ENCODE measurements at regions not wholly inside any gene's neighbourhood (a gene's known extent, or its start where the extent isn't known, plus 50 kb on each side); places are given as distances from the start of the nearest gene placed in this dataset.
"Not testable (repeated sequence)": the region's sequence is repeated elsewhere in the genome, so short reads cannot be mapped to it uniquely, and the experiment has no call there.

- not testable (repeated sequence) for H3K9ac ChIP-seq (ENCODE audit: low read depth, low read length)
- 96% methylated on average over 3 of the region's 4 CpGs for WGBS
- peaks cover 28% of the 10 kb centered on the region for H3K9me3 ChIP-seq (ENCODE audit: insufficient read depth, low read depth, low read length)
Measured at GRCh38 chr6:4471515-4471914, 304.7 kb upstream of the CDYL start.

GRCh38 chr6:4470698-4471210 lies 305.4 kb upstream of the CDYL start:
- Histone ChIP-seq H3K36me3 (ENCODE audit: insufficient read depth, low read length) (no peaks in the 10 kb centered on the region), H3K4me1 (ENCODE audit: insufficient read depth, low read length) (no peaks in the 10 kb centered on the region), H3K9me3 (ENCODE audit: insufficient read depth, low read depth, low read length) (peaks cover 28% of the 10 kb centered on the region), H3K27ac (ENCODE audit: low read depth, low read length) (no peak overlapping the region), H3K9ac (ENCODE audit: low read depth, low read length) (no peak overlapping the region), H3K4me3 (ENCODE audit: low read length) (no peak overlapping the region), H3K27me3 (ENCODE audit: insufficient read depth, low read length) (no peaks in the 10 kb centered on the region)
- 75% methylated on average over 7 of the region's 7 CpGs for WGBS

More at GRCh38 chr6:4471515-4471914, 304.7 kb upstream of the CDYL start:
- H3K36me3 ChIP-seq (ENCODE audit: insufficient read depth, low read length); H3K4me3 ChIP-seq (ENCODE audit: low read length); H3K27ac ChIP-seq (ENCODE audit: low read depth, low read length); H3K4me1 ChIP-seq (ENCODE audit: insufficient read depth, low read length); H3K27me3 ChIP-seq (ENCODE audit: insufficient read depth, low read length): not testable (repeated sequence)

GRCh38 chr6:4466769-4467480 lies 309.3 kb upstream of the CDYL start:
- Histone ChIP-seq H3K4me1 (ENCODE audit: insufficient read depth, low read length) (no peaks in the 10 kb centered on the region), H3K27ac (ENCODE audit: low read depth, low read length) (no peak overlapping the region), H3K9ac (ENCODE audit: low read depth, low read length) (no peak overlapping the region), H3K9me3 (ENCODE audit: insufficient read depth, low read depth, low read length) (peaks cover 18% of the 10 kb centered on the region), H3K4me3 (ENCODE audit: low read length) (no peak overlapping the region), H3K36me3 (ENCODE audit: insufficient read depth, low read length) (no peaks in the 10 kb centered on the region), H3K27me3 (ENCODE audit: insufficient read depth, low read length) (no peaks in the 10 kb centered on the region)
- 83% methylated on average over 9 of the region's 9 CpGs for WGBS

- Histone ChIP-seq H3K9ac (ENCODE audit: low read depth, low read length) (no peak overlapping the region), H3K9me3 (ENCODE audit: insufficient read depth, low read depth, low read length) (peaks cover 11% of the 10 kb centered on the region), H3K27ac (ENCODE audit: low read depth, low read length) (no peak overlapping the region), H3K4me1 (ENCODE audit: insufficient read depth, low read length) (no peaks in the 10 kb centered on the region), H3K4me3 (ENCODE audit: low read length) (no peak overlapping the region), H3K27me3 (ENCODE audit: insufficient read depth, low read length) (no peaks in the 10 kb centered on the region), H3K36me3 (ENCODE audit: insufficient read depth, low read length) (no peaks in the 10 kb centered on the region)
- WGBS: 95% methylated on average over 7 of the region's 7 CpGs
Measured at GRCh38 chr6:4466261-4466660, 309.9 kb upstream of the CDYL start.

- Histone ChIP-seq H3K36me3 (ENCODE audit: insufficient read depth, low read length) (no peaks in the 10 kb centered on the region), H3K4me3 (ENCODE audit: low read length) (no peak overlapping the region), H3K9me3 (ENCODE audit: insufficient read depth, low read depth, low read length) (no peaks in the 10 kb centered on the region), H3K27ac (ENCODE audit: low read depth, low read length) (no peak overlapping the region), H3K4me1 (ENCODE audit: insufficient read depth, low read length) (no peaks in the 10 kb centered on the region), H3K27me3 (ENCODE audit: insufficient read depth, low read length) (no peaks in the 10 kb centered on the region), H3K9ac (ENCODE audit: low read depth, low read length) (no peak overlapping the region)
- WGBS: 98% methylated on average over 2 of the region's 2 CpGs
Measured at GRCh38 chr6:4464638-4465037, 311.6 kb upstream of the CDYL start.

GRCh38 chr6:4463236-4463635 lies 313.0 kb upstream of the CDYL start:
- no peaks in the 10 kb centered on the region for H3K27me3 ChIP-seq (ENCODE audit: insufficient read depth, low read length)

GRCh38 chr6:4460586-4461475 lies 315.4 kb upstream of the CDYL start:
- H3K27ac ChIP-seq (ENCODE audit: low read depth, low read length): no peak overlapping the region
- H3K9me3 ChIP-seq (ENCODE audit: insufficient read depth, low read depth, low read length): 0 out of 2 replicates have a peak, but pooled peaks cover 4% of the 10 kb centered on the region
- H3K4me3 ChIP-seq (ENCODE audit: low read length): no peak overlapping the region
- no peaks in the 10 kb centered on the region for H3K27me3 ChIP-seq (ENCODE audit: insufficient read depth, low read length)
- H3K9ac ChIP-seq (ENCODE audit: low read depth, low read length): no peak overlapping the region
- no peaks in the 10 kb centered on the region for H3K4me1 ChIP-seq (ENCODE audit: insufficient read depth, low read length)
- no peaks in the 10 kb centered on the region for H3K36me3 ChIP-seq (ENCODE audit: insufficient read depth, low read length)
- 84% methylated on average over 21 of the region's 21 CpGs for WGBS

More at GRCh38 chr6:4463236-4463635, 313.0 kb upstream of the CDYL start:
- H3K4me1 ChIP-seq (ENCODE audit: insufficient read depth, low read length): no peaks in the 10 kb centered on the region
- 92% methylated on average over 1 of the region's 1 CpG for WGBS
- H3K4me3 ChIP-seq (ENCODE audit: low read length): no peak overlapping the region
- H3K27ac ChIP-seq (ENCODE audit: low read depth, low read length): no peak overlapping the region
- H3K9ac ChIP-seq (ENCODE audit: low read depth, low read length): no peak overlapping the region
- H3K36me3 ChIP-seq (ENCODE audit: insufficient read depth, low read length): no peaks in the 10 kb centered on the region
- H3K9me3 ChIP-seq (ENCODE audit: insufficient read depth, low read depth, low read length): no peaks in the 10 kb centered on the region

GRCh38 chr6:4459996-4460395 lies 316.2 kb upstream of the CDYL start:
- 94% methylated on average over 11 of the region's 11 CpGs for WGBS
- H3K9me3 ChIP-seq (ENCODE audit: insufficient read depth, low read depth, low read length): 0 out of 2 replicates have a peak, but pooled peaks cover 4% of the 10 kb centered on the region
- H3K27me3 ChIP-seq (ENCODE audit: insufficient read depth, low read length): no peaks in the 10 kb centered on the region
- H3K36me3 ChIP-seq (ENCODE audit: insufficient read depth, low read length): no peaks in the 10 kb centered on the region
- no peak overlapping the region for H3K4me3 ChIP-seq (ENCODE audit: low read length)
- H3K4me1 ChIP-seq (ENCODE audit: insufficient read depth, low read length): no peaks in the 10 kb centered on the region
- no peak overlapping the region for H3K27ac ChIP-seq (ENCODE audit: low read depth, low read length)
- H3K9ac ChIP-seq (ENCODE audit: low read depth, low read length): no peak overlapping the region

GRCh38 chr6:4459032-4459431 lies 317.2 kb upstream of the CDYL start:
- WGBS: 92% methylated on average over 3 of the region's 3 CpGs
- no peak overlapping the region for H3K27ac ChIP-seq (ENCODE audit: low read depth, low read length)

GRCh38 chr6:4451718-4452117 lies 316.3 kb upstream of the ECI2 start:
- Histone ChIP-seq H3K9me3 (ENCODE audit: insufficient read depth, low read depth, low read length) (peaks cover 8% of the 10 kb centered on the region; the same call in 1 of the 2 replicates), H3K4me3 (ENCODE audit: low read length) (no peak overlapping the region), H3K27me3 (ENCODE audit: insufficient read depth, low read length) (no peaks in the 10 kb centered on the region), H3K27ac (ENCODE audit: low read depth, low read length) (no peak overlapping the region), H3K9ac (ENCODE audit: low read depth, low read length) (no peak overlapping the region), H3K36me3 (ENCODE audit: insufficient read depth, low read length) (no peaks in the 10 kb centered on the region), H3K4me1 (ENCODE audit: insufficient read depth, low read length) (no peaks in the 10 kb centered on the region)
- WGBS: 100% methylated on average over 1 of the region's 1 CpG

More at GRCh38 chr6:4459032-4459431, 317.2 kb upstream of the CDYL start:
- Histone ChIP-seq H3K36me3 (ENCODE audit: insufficient read depth, low read length) (no peaks in the 10 kb centered on the region), H3K27me3 (ENCODE audit: insufficient read depth, low read length) (no peaks in the 10 kb centered on the region), H3K9ac (ENCODE audit: low read depth, low read length) (no peak overlapping the region), H3K9me3 (ENCODE audit: insufficient read depth, low read depth, low read length) (0 out of 2 replicates have a peak, but pooled peaks cover 4% of the 10 kb centered on the region), H3K4me1 (ENCODE audit: insufficient read depth, low read length) (no peaks in the 10 kb centered on the region), H3K4me3 (ENCODE audit: low read length) (no peak overlapping the region)

- Histone ChIP-seq H3K27me3 (ENCODE audit: insufficient read depth, low read length) (no peaks in the 10 kb centered on the region), H3K27ac (ENCODE audit: low read depth, low read length) (no peak overlapping the region), H3K4me3 (ENCODE audit: low read length) (no peak overlapping the region), H3K4me1 (ENCODE audit: insufficient read depth, low read length) (no peaks in the 10 kb centered on the region), H3K9ac (ENCODE audit: low read depth, low read length) (no peak overlapping the region), H3K36me3 (ENCODE audit: insufficient read depth, low read length) (no peaks in the 10 kb centered on the region), H3K9me3 (ENCODE audit: insufficient read depth, low read depth, low read length) (peaks cover 5% of the 10 kb centered on the region; the same call in 1 of the 2 replicates)
- WGBS: 91% methylated on average over 3 of the region's 3 CpGs
Measured at GRCh38 chr6:4451081-4451480, 315.7 kb upstream of the ECI2 start.
